Esophagus (tissue), 2 donors: ENCODE measurements at regions not wholly inside any gene's neighbourhood (a gene's known extent, or its start where the extent isn't known, plus 50 kb on each side); places are given as distances from the start of the nearest gene placed in this dataset.
"Not testable (repeated sequence)": the region's sequence is repeated elsewhere in the genome, so short reads cannot be mapped to it uniquely, and the experiment has no call there.

Experiments
- H3K27ac ChIP-seq, 2 donors: one replicate each; pipeline ENCODE4 v1.5.1; 2013; ENCODE audit warnings: low read depth in 2 of 2, mild to moderate bottlenecking in 2 of 2, inconsistent platforms in 1 of 2, low read length in 1 of 2, moderate library complexity in 1 of 2
- H3K27me3 ChIP-seq, 2 donors: one replicate each; pipeline ENCODE4 v1.6.1; 2013; ENCODE audit warnings: low read length in 2 of 2, control low read depth in 1 of 2, mild to moderate bottlenecking in 1 of 2; ENCODE audit not compliant: insufficient read depth in 2 of 2, control insufficient read depth in 1 of 2
- H3K36me3 ChIP-seq, 2 donors: one replicate each; pipeline ENCODE4 v1.6.1; 2013; ENCODE audit warnings: low read length in 1 of 2; ENCODE audit not compliant: control insufficient read depth in 2 of 2, insufficient read depth in 2 of 2
- H3K4me1 ChIP-seq, 2 donors: one replicate each; pipeline ENCODE4 v1.6.1; 2013; ENCODE audit warnings: low read length in 1 of 2; ENCODE audit not compliant: control insufficient read depth in 2 of 2, insufficient read depth in 2 of 2
- H3K4me3 ChIP-seq, 2 donors: one replicate each; pipeline ENCODE4 v1.5.1; 2013; ENCODE audit warnings: low read length in 2 of 2, mild to moderate bottlenecking in 2 of 2, low read depth in 1 of 2, moderate library complexity in 1 of 2
- H3K9me3 ChIP-seq, 2 donors: one replicate each; pipeline ENCODE4 v1.6.1; 2013; ENCODE audit warnings: mild to moderate bottlenecking in 2 of 2, low read depth in 1 of 2, low read length in 1 of 2, moderate library complexity in 1 of 2; ENCODE audit not compliant: control insufficient read depth in 2 of 2, insufficient read depth in 1 of 2
- WGBS, 2 donors: extraction: QIAGEN DNeasy Blood & Tissue Kit; methylation state at CpG; one replicate each; pipeline ENCODE4 v1.1.7; 2013; 5-methylcytosine and 5-hydroxymethylcytosine counted together
- donor health status: healthy with polysubstance abuse.
- donor health status: Bipolar disorder and iron deficiency.

DNA sequence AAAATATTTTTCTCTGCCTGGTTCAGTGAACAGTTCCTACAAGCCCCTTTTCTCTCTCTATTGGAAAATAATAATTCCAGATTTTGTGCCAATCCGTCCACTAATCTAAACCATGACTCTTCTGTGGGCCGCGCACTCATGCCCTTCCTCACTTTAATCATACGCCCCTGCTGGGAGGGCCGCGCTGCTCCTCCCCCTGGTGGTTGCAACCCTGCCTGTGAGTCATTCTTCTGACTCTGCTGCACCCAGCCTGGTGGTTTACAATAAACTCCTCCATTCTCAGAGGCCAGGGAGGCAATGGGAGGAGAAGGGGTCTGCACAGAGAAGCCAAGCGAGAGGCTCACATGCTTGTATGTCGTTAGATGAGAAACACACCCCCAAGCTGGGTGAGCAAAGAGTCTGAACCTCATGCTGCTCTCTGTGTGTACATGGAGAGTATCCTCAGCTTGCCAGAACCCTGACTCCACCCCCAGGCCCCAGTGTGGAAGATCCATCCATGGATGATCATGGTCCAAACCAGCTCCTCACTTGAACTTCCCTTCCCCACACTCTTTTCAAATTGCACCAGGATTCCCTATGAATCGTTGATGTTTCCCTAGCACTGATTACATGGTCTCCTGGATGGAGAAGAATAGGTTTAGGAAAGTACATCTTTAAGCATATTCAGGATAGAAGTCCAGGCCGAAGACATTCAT is 228.9 kb downstream of the ANKRD30B start:
- 75 to 76% methylated on average over 10 of the region's 10 CpGs for WGBS, 2 donors
- H3K27ac ChIP-seq = no peak overlapping the region

DNA sequence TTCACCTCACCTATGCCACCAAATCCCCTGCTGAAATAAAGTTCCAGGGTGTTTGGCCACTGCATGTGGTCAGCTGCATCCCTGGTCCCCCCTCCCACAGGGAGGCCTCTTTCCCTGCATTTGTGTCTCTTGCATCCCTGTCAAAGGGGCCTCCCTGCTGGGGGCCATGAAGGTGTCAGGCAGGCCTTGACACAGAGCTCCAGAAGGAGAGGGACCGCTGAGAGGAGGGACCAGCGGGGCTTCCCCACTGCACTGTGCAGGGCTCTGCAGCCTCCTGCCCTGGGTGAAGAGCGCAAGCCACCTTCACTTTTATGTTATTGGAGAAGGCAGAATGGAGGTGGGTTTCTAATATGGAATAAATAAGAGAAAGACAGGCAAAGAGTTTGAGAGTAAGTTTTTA is 230.2 kb downstream of the ANKRD30B start:
- Histone ChIP-seq H3K27ac (no peak overlapping the region), H3K27me3 (no peaks in the 10 kb centered on the region), H3K4me3 (no peak overlapping the region), H3K9me3 (peaks cover 7 to 8% of the 10 kb centered on the region in 2 donors), H3K36me3 (no peaks in the 10 kb centered on the region), H3K4me1 (no peaks in the 10 kb centered on the region)
- WGBS, 2 donors = 78 to 83% methylated on average over 3 of the region's 3 CpGs

More for the DNA sequence above, 228.9 kb downstream of the ANKRD30B start:
- Histone ChIP-seq H3K9me3 (peaks cover 7 to 8% of the 10 kb centered on the region in 2 donors), H3K27me3 (no peaks in the 10 kb centered on the region), H3K4me1 (no peaks in the 10 kb centered on the region), H3K36me3 (no peaks in the 10 kb centered on the region), H3K4me3 (no peak overlapping the region)

DNA sequence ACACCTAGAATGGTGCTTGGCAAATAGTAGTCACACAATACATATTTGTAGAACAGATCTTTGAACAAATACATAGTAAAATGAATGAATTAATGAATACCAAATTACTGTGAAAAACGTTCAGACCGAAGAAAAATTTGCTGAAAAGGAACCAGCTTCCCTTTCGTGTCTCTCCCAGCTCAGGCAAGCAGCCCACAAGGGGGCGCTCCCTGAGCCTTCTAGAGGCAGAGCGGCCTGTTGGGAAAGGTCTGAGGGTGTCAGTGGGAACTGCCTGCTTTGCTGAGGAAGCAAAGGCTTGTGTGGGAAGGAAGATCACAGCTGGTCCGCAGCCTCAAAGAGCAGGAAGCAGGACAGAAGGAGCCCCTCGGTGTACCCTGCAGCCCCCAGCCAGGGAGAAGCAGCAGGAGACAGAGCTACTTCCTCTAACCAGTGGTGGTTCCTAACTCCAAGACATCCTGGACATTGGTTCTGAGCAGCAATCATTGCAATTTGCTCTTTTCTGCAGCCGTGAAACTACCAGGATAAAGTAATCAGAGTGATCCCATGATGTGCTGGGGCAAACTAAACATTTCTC is 231.1 kb downstream of the ANKRD30B start:
- no peak overlapping the region for H3K4me3 ChIP-seq
- H3K4me1 ChIP-seq = no peaks in the 10 kb centered on the region
- no peaks in the 10 kb centered on the region for H3K36me3 ChIP-seq
- H3K27ac ChIP-seq = no peak overlapping the region
- H3K27me3 ChIP-seq = no peaks in the 10 kb centered on the region
- H3K9me3 ChIP-seq = peaks cover 6 to 7% of the 10 kb centered on the region in 2 donors
- 26 to 30% methylated on average over 8 of the region's 8 CpGs for WGBS, 2 donors

DNA sequence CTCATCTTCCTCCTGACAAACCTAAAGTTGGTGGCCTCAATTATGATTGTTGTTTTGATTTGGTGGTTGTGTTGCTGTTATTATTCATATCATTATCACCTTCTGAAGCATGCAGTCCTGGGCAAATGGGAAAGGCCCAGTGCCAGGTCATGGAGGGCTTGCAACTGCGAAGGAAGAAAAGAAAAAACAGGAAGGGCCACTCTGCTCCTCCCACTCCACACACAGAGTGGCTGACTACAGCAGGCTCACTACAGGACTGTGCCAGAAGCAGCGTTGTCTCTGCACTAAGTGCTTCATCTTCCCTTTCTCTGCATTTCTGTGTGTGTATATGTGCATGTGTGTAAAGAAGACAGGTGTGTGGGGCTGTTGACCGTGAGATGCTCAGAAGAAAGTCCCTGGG is 231.9 kb downstream of the ANKRD30B start:
- Histone ChIP-seq H3K27ac (no peak overlapping the region), H3K36me3 (no peaks in the 10 kb centered on the region), H3K27me3 (no peaks in the 10 kb centered on the region), H3K4me1 (no peaks in the 10 kb centered on the region), H3K4me3 (no peak overlapping the region), H3K9me3 (peaks cover 5 to 7% of the 10 kb centered on the region in 2 donors)
- WGBS, 2 donors = 69 to 76% methylated on average over 3 of the region's 3 CpGs

DNA sequence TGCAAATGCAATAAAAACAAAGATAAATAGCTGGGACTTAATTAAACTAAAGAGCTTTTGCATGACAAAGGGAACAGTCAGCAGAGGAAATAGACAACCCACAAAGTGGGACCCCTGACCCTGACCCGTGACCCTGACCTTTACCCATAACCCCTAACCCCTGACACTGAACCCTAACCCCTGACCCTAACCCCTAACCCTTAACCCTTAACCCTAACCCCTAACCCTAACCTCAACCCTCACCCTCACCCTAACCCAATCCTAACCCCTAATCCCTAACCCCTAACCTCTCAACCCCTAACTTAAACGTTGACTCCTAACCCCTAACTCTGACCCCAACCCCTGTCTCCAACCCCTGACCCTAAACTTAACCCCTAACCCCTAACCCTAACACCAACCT is 236.6 kb downstream of the ANKRD30B start:
- H3K27me3 ChIP-seq, H3K36me3 ChIP-seq, H3K4me1 ChIP-seq, H3K27ac ChIP-seq, H3K4me3 ChIP-seq, H3K9me3 ChIP-seq: not testable (repeated sequence)
- WGBS, 2 donors = 28% methylated on average over 2 of the region's 2 CpGs

DNA sequence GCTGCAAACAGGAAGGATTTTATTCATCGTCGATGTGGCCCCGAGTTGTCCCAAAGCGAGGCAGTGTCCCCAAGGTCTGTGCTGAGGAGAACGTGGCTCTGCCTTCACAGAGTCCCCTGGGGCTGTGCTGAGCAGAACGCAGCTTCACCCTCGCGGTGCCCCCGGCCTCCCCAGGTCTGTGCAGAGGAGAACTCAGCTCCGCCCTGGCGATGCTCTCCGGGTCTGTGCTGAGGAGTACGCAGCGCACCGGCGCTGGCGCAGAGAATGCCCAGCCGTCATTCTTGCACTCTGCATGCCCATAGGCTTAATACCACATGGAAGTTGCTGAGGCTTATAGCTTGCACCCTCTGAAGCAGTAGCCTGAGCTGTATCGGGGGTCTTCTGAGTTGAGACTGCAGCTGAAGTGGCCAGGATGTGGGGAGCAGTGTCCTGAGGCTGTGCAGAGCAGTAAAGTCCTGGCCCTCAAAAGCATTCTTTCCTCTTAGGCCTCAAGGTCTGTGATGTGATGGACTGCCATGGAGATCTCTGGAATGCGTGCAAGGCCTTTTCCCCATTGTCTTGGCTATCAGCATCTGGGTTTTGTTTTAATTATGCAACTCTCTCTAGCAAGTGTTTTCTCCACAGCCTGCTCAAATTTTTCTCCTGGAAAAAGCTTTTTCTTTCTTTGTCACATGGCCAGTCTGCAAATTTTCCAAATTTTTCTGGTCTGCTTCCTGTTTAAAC is 237.5 kb downstream of the ANKRD30B start:
- not testable (repeated sequence) for H3K27ac ChIP-seq
- WGBS, 2 donors = 90 to 91% methylated on average over 20 of the region's 20 CpGs

DNA sequence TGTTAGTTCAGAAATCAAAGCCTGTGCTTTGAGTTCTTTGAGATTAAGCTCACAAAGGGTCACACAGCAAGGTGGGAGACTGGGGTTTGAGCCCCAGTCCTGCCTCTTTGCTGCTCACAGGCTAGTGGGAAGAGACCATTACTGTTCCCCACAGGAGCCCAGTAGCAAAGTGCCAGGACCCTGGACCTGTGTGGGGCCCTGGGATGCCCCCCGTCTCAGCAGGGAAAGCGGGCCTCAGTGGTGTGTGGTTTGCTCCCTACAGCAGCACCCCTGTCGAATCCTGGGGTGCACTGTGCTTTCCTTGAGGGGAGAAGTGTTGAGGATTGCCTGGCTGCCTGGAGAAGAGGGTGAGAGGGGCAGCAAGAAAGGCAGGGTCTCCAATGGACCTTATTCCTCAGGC is 239.4 kb downstream of the ANKRD30B start:
- not testable (repeated sequence) for H3K4me1 ChIP-seq, H3K27ac ChIP-seq, H3K36me3 ChIP-seq, H3K9me3 ChIP-seq, H3K4me3 ChIP-seq, H3K27me3 ChIP-seq
- WGBS, 2 donors = 72 to 74% methylated on average over 3 of the region's 3 CpGs

More for the DNA sequence above, 237.5 kb downstream of the ANKRD30B start:
- H3K4me3 ChIP-seq, H3K36me3 ChIP-seq, H3K4me1 ChIP-seq, H3K9me3 ChIP-seq, H3K27me3 ChIP-seq: not testable (repeated sequence)

DNA sequence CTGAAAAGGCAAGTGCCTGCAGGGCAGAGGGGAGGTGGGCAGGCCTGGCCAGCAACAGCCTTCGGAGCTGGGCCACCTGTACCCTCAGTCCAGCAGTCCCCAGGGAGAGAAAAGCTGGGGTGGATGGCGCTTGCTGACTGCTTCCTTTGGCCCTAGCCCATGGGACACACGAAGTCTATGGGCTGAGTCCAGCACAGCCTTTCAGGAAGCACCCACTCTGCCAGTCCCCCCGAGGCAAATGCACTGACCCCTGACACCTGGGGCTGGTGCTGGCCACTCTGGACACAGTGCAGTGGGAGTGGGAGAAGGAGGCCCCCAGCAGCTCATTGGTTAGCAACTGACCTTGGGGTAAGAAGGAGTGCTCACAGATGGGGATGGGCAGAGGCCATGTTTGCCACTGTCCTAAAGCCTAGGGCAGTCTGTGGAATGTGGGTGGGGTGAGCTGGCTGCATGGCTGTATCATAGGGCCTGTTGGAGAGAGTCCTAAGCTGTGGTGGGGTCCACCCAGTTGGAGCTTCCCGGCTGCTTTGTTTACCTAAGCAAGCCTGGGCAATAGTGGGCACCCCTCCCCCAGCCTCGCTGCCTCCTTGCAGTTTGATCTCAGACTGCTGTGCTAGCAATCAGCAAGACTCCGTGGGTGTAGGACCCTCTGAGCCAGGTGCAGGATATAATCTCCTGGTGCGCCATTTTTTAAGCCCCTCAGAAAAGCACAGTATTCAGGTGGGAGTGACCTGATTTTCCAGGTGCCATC is 240.2 kb downstream of the ANKRD30B start:
- H3K4me1 ChIP-seq, H3K9me3 ChIP-seq, H3K27ac ChIP-seq, H3K27me3 ChIP-seq, H3K4me3 ChIP-seq, H3K36me3 ChIP-seq: not testable (repeated sequence)
- 63 to 68% methylated on average over 7 to 8 of the region's 8 CpGs for WGBS, 2 donors

DNA sequence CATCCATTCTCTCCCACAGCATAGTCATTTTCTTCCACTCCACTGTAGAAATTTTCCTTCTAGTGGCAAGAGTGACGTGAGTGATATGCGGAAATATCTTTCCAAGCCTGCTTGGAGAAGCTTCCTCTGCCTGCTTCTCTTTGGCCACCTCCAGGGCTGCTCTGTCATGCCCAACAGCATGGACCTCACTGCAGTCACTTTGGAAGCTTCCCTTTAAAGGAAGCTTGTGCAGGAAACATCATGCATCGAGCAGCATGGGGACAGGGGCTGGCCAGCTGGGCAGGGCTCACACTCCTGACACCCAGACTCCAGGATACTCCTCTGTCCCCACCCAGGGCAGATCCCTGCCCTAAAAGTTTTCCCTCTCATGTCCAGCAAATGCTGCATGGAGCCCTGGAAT is 241.6 kb downstream of the ANKRD30B start:
- H3K9me3 ChIP-seq, H3K27ac ChIP-seq, H3K27me3 ChIP-seq, H3K4me1 ChIP-seq, H3K4me3 ChIP-seq, H3K36me3 ChIP-seq: not testable (repeated sequence)
- WGBS, 2 donors = 61 to 74% methylated on average over 3 of the region's 3 CpGs
